ENCODE measurements at regions not wholly inside any gene's neighbourhood (a gene's known extent, or its start where the extent isn't known, plus 50 kb on each side); places are given as distances from the start of the nearest gene placed in this dataset.

- DNase-seq (ENCODE audit: low read depth): no peak
These were observed 51.0 kb upstream of the F3 start for GRCh38 chr1:94592571-94592920.

DNA sequence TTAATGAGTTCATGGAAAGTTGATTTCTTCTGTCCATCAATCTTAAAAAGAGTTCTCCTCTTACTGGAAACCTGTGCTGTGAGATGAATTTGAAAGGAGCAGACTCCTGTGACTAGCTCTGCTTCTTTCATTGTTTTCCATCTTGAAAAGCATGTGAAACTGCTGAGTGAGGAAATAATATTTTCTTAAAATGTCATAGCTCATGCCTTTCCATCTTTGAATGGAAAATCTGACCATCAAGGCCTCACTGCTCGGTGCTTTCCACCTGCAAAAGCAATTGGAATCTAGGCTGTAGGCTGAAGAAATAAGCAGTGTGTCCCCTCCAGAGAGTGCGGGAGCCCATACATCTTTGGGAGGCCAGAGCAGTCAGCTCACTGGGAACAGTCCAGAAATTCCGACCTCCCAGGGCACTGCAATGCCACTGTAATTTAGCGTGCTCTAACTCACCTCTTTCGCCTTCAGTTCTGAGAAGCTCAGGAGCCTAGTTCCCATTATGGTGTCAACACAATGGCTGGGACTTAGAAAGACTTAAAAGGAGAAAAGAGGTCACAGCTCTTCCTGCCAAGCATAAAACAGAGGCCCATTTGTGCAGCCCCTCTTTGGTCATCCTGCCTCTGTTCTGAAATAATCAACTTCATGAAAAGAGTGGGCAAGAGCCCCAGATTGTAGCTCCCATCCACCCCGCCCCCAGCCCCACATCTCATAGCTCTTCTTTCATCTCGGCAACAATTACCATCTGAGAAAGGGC lies 50.4 kb upstream of the F3 start:
- DNase-seq (ENCODE audit: low read depth): no peak
